ENCODE measurements at regions not wholly inside any gene's neighbourhood (a gene's known extent, or its start where the extent isn't known, plus 50 kb on each side); places are given as distances from the start of the nearest gene placed in this dataset.

- no peak for TF ChIP-seq CTCF (IDR thresholded peaks at IDR 0.05)
- ATAC-seq: no peak
- H3K4me3 ChIP-seq: peak overlapping the region in 1 of 2 donors; percentile 37
- H3K9me3 ChIP-seq: no peaks in the 10 kb centered on the region
- H3K36me3 ChIP-seq: no peaks in the 10 kb centered on the region
- no peak for DNase-seq
- peaks cover 0 to 5% of the 10 kb centered on the region in 2 donors for H3K4me1 ChIP-seq
- H3K27me3 ChIP-seq: peaks cover 34 to 100% of the 10 kb centered on the region in 2 donors
- no peak overlapping the region for H3K27ac ChIP-seq
- intact Hi-C loops (cut with DNase I): no loop called here
These were observed 194.0 kb downstream of the TRIM27 start for GRCh38 chr6:28729501-28730402.

- no peaks in the 10 kb centered on the region for H3K9me3 ChIP-seq
- H3K4me3 ChIP-seq: no peak overlapping the region
- intact Hi-C loops (cut with DNase I): no loop called here
- DNase-seq: no peak
- ATAC-seq: no peak
- no peaks in the 10 kb centered on the region for H3K36me3 ChIP-seq
- H3K4me1 ChIP-seq: peaks cover 0 to 5% of the 10 kb centered on the region in 2 donors
- peaks cover 53 to 100% of the 10 kb centered on the region in 2 donors for H3K27me3 ChIP-seq
- H3K27ac ChIP-seq: no peak overlapping the region
- TF ChIP-seq CTCF (IDR thresholded peaks at IDR 0.05): no peak
These were observed 191.7 kb downstream of the TRIM27 start for GRCh38 chr6:28732052-28732451.

- intact Hi-C loops (cut with DNase I): no loop called here
- Histone ChIP-seq H3K27ac (no peak overlapping the region), H3K36me3 (no peaks in the 10 kb centered on the region), H3K4me1 (no peaks in the 10 kb centered on the region), H3K9me3 (no peaks in the 10 kb centered on the region), H3K4me3 (no peak overlapping the region), H3K27me3 (peaks cover 73 to 100% of the 10 kb centered on the region in 2 donors)
- no peak for TF ChIP-seq CTCF (IDR thresholded peaks at IDR 0.05)
- ATAC-seq: no peak
- DNase-seq: no peak
These were observed 189.3 kb downstream of the TRIM27 start for GRCh38 chr6:28734443-28734959.

GRCh38 chr6:28736121-28736520, 187.7 kb downstream of the TRIM27 start:
- H3K4me1 ChIP-seq: no peaks in the 10 kb centered on the region
- ATAC-seq: no peak
- no peak for DNase-seq
- no peak overlapping the region for H3K27ac ChIP-seq
- H3K27me3 ChIP-seq: peaks cover 71 to 100% of the 10 kb centered on the region in 2 donors
- intact Hi-C loops (cut with DNase I): no loop called here
- H3K9me3 ChIP-seq: no peaks in the 10 kb centered on the region
- H3K4me3 ChIP-seq: no peak overlapping the region
- TF ChIP-seq CTCF (IDR thresholded peaks at IDR 0.05): no peak
- H3K36me3 ChIP-seq: no peaks in the 10 kb centered on the region

- H3K36me3 ChIP-seq: no peaks in the 10 kb centered on the region
- DNase-seq: no peak
- H3K27me3 ChIP-seq: peaks cover 67 to 100% of the 10 kb centered on the region in 2 donors
- no peak overlapping the region for H3K4me3 ChIP-seq
- no peak for ATAC-seq
- H3K9me3 ChIP-seq: no peaks in the 10 kb centered on the region
- intact Hi-C loops (cut with DNase I): no loop called here
- TF ChIP-seq CTCF (IDR thresholded peaks at IDR 0.05): no peak
- no peaks in the 10 kb centered on the region for H3K4me1 ChIP-seq
- H3K27ac ChIP-seq: no peak overlapping the region
These were observed 185.9 kb downstream of the TRIM27 start for GRCh38 chr6:28737750-28738395.
